ENCODE measurements at regions not wholly inside any gene's neighbourhood (a gene's known extent, or its start where the extent isn't known, plus 50 kb on each side); places are given as distances from the start of the nearest gene placed in this dataset.

- TF ChIP-seq CTCF (conservative IDR thresholded peaks at IDR 0.05 in 1 of 2, IDR thresholded peaks at IDR 0.05 in 1 of 2; ENCODE audit: low read depth in 1 of 2, low read length in 2 of 2) = no peak
- no peak for TF ChIP-seq EZH2 (IDR thresholded peaks at IDR 0.05; ENCODE audit: low read length, missing control alignments)
Observed at GRCh38 chr10:29851241-29851640, 208.1 kb downstream of the JCAD start.

All from fibroblast of lung (primary cell).